GM12878 (cell line): ENCODE measurements at regions not wholly inside any gene's neighbourhood (a gene's known extent, or its start where the extent isn't known, plus 50 kb on each side); places are given as distances from the start of the nearest gene placed in this dataset.

Experiments
- CBX5 ChIP-seq: sonication (generic); IDR thresholded peaks from 2 replicates; pipeline ENCODE4 v1.6.1; 2016; ENCODE audit warnings: low read depth, moderate library complexity, mild to moderate bottlenecking, inconsistent platforms
- CTCF ChIP-seq, 3 experiments: IDR thresholded peaks in 2 of 3; conservative IDR thresholded peaks in 1 of 3; 2 replicates each; pipeline ENCODE4 v1.5.1; 2011; ENCODE audit warnings: low read depth in 3 of 3, low read length in 3 of 3, mild to moderate bottlenecking in 3 of 3, control low read depth in 2 of 3, moderate library complexity in 2 of 3, inconsistent platforms in 1 of 3, mixed read lengths in 1 of 3; ENCODE audit not compliant: control insufficient read depth in 2 of 3, insufficient read depth in 1 of 3; ENCODE audit errors: extremely low read depth in 1 of 3
- EP300 ChIP-seq, 2 experiments: fragments of 150-350 bp in 1 of 2; IDR thresholded peaks; 2 replicates each; pipeline ENCODE4 v1.6.1; 2011 to 2012; ENCODE audit warnings: low read depth in 2 of 2, low read length in 2 of 2, borderline replicate concordance in 1 of 2, improper control_type of control experiment in 1 of 2, inconsistent platforms in 1 of 2; ENCODE audit not compliant: control insufficient read depth in 1 of 2
- ESRRA ChIP-seq: IDR thresholded peaks from 2 replicates; pipeline ENCODE4 v1.6.1; 2012; ENCODE audit warnings: mild to moderate bottlenecking, low read length, improper control_type of control experiment
- HDAC2 ChIP-seq: fragments of 200-600 bp; sonication (generic); IDR thresholded peaks from 2 replicates; pipeline ENCODE4 v1.6.1; 2017
- POLR2A ChIP-seq: IDR thresholded peaks from 2 replicates; pipeline ENCODE4 v1.6.1; 2011; ENCODE audit warnings: low read depth, mild to moderate bottlenecking, low read length
- REST ChIP-seq: IDR thresholded peaks from 2 replicates; pipeline ENCODE4 v1.6.1; 2012; ENCODE audit warnings: mild to moderate bottlenecking, low read depth, low read length
- ZBED1 ChIP-seq: IDR thresholded peaks from 2 replicates; pipeline ENCODE4 v1.6.1; 2016; ENCODE audit warnings: borderline replicate concordance

GRCh38 chr5:16392718-16393117, 72.9 kb downstream of the ZNF622 start:
- TF ChIP-seq EP300 (IDR thresholded peaks at IDR 0.05; ENCODE audit: borderline replicate concordance in 1 of 2, control insufficient read depth in 1 of 2, low read depth in 2 of 2, low read length in 2 of 2) (no peak), REST (no peak), CTCF (IDR thresholded peaks at IDR 0.05 in 2 of 3, conservative IDR thresholded peaks at IDR 0.05 in 1 of 3; ENCODE audit: control insufficient read depth in 2 of 3, extremely low read depth in 1 of 3, insufficient read depth in 1 of 3, low read depth in 3 of 3, low read length in 3 of 3) (no peak), ZBED1 (no peak), HDAC2 (no peak), CBX5 (no peak), ESRRA (no peak), POLR2A (no peak)
